Central memory CD8-positive, alpha-beta T cell (primary cell): ENCODE measurements at regions not wholly inside any gene's neighbourhood (a gene's known extent, or its start where the extent isn't known, plus 50 kb on each side); places are given as distances from the start of the nearest gene placed in this dataset.
"Not testable (repeated sequence)": the region's sequence is repeated elsewhere in the genome, so short reads cannot be mapped to it uniquely, and the experiment has no call there.

Source experiments
- ATAC-seq: fragments of 150-1000 bp; cut with Tn5 transposase; replicated peaks from 2 replicates; pipeline ENCODE4 v1.10.0; 2022; ENCODE audit warnings: mild to moderate bottlenecking, moderate FRiP score, moderate number of reproducible peaks; ENCODE audit not compliant: poor library complexity, severe bottlenecking; ENCODE audit errors: extremely low read depth
- DNase-seq, 2 donors: peaks; one replicate each; pipeline ENCODE4 v3.0.0; 2021; ENCODE audit warnings: low spot score in 2 of 2
- H3K27ac Mint-ChIP-seq: one replicate; pipeline ENCODE4 v1.8.0; 2022; ENCODE audit warnings: low read depth, mild to moderate bottlenecking, moderate library complexity, mixed read lengths
- H3K27me3 Mint-ChIP-seq: one replicate; pipeline ENCODE4 v1.8.0; 2022; ENCODE audit warnings: mixed read lengths
- H3K36me3 Mint-ChIP-seq: one replicate; pipeline ENCODE4 v1.8.0; 2022; ENCODE audit warnings: mild to moderate bottlenecking, moderate library complexity, mixed read lengths; ENCODE audit not compliant: insufficient read depth
- H3K4me1 Mint-ChIP-seq: one replicate; pipeline ENCODE4 v1.8.0; 2022; ENCODE audit warnings: mixed read lengths
- H3K4me3 Mint-ChIP-seq: one replicate; pipeline ENCODE4 v1.8.0; 2022; ENCODE audit warnings: mild to moderate bottlenecking, moderate library complexity, mixed read lengths
- H3K9me3 Mint-ChIP-seq: one replicate; pipeline ENCODE4 v1.8.0; 2022; ENCODE audit warnings: mixed read lengths

DNA sequence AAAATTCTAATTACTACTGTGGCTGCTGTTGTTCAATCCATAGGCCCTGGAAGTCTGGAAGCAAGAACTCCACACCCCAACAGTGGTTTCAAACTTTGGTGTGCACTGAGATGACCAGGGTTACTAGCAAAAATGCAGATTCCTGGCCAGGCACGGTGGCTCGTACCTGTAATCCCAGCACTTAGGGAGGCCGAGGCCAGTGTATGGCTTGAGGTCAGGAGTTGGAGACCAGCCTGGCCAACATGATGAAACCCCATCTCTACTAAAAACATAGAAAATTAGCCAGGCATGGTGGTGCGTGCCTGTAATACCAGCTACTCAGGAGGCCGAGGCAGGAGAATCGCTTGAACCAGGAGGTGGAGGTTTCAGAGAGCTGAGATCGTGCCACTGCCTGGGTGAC, 172.2 kb downstream of the OR4M2 start:
- DNase-seq, H3K4me3 Mint-ChIP-seq, H3K36me3 Mint-ChIP-seq, H3K9me3 Mint-ChIP-seq, ATAC-seq, H3K27me3 Mint-ChIP-seq, H3K27ac Mint-ChIP-seq: not testable (repeated sequence)
- H3K4me1 Mint-ChIP-seq, result peaks cover 18% of the 10 kb centered on the region

DNA sequence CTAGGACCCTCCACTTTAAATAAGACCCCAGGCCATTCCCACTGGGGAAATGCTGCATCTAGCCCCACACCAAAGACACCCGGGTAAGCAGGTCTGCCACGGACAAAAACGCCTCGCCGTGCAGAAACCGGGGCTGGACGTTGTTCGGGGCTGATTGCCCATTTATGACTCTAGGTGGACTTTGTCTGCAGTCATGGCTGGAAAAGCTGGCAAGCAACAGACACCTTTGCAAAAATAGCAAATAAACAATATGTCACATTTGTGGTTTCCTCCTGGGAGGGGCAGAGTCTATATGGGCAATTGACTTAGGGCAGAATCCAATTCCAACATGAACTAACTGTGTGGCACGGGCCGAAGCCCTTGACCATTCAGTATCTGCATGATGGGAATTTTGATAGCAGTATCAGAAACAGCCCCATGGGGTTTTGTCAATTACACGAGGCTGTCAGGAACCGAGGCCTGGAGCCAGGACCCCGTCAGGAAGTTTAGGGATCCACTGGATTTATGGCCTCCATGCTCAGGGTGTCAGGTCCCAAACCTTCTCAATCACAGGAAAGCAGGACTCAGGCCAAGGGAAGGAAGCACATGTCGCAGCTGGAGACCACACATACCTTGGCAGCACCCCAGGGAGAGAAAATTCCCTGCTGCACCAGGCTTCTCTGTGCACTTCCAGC, 172.8 kb downstream of the OR4M2 start:
- not testable (repeated sequence) for H3K4me3 Mint-ChIP-seq, H3K9me3 Mint-ChIP-seq, H3K27ac Mint-ChIP-seq, H3K36me3 Mint-ChIP-seq, DNase-seq, H3K27me3 Mint-ChIP-seq, ATAC-seq
- H3K4me1 Mint-ChIP-seq, result peaks cover 18% of the 10 kb centered on the region

DNA sequence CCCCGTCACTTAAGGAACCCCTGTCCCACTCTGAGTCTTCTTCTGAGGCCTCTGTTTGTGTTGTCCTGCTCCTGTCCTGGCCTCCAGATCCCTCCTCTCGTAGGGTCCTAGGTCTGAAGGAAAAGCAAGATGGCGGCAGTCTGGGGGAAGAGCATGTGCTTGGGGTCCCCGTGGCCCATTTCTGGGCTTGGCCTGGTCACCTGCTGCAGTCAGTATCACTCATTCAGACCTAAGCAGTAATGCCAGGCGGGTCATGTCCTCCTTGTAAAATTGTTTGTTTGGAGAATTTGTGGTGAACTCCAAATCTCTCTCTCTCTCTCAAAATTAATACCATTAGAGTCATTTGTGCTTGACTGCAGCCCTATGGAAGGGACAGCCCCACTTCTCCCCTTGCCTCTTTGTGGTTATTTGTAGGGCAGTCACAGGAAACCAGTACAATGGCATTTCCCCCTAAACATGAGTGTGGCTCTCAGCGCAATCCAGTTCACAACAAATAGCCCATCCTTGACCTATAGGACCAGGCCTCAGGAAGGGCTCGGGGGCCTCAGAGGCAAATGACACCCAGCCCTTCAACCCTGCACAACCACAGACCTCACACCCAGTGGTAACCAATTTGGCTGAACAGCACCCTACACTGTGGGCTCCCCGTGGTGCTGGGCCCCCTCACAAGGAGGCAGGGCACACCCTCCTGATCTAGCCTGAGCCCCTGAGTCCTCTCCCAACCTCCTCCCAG, 173.5 kb downstream of the OR4M2 start:
- Mint-ChIP-seq H3K27me3 (no peaks in the 10 kb centered on the region), H3K9me3 (no peaks in the 10 kb centered on the region), H3K27ac (peak overlapping the region; percentile 65), H3K4me1 (peaks cover 18% of the 10 kb centered on the region), H3K36me3 (no peaks in the 10 kb centered on the region), H3K4me3 (peak overlapping the region; percentile 53)
- peak; percentile 51 for ATAC-seq
- DNase-seq, result no peak

DNA sequence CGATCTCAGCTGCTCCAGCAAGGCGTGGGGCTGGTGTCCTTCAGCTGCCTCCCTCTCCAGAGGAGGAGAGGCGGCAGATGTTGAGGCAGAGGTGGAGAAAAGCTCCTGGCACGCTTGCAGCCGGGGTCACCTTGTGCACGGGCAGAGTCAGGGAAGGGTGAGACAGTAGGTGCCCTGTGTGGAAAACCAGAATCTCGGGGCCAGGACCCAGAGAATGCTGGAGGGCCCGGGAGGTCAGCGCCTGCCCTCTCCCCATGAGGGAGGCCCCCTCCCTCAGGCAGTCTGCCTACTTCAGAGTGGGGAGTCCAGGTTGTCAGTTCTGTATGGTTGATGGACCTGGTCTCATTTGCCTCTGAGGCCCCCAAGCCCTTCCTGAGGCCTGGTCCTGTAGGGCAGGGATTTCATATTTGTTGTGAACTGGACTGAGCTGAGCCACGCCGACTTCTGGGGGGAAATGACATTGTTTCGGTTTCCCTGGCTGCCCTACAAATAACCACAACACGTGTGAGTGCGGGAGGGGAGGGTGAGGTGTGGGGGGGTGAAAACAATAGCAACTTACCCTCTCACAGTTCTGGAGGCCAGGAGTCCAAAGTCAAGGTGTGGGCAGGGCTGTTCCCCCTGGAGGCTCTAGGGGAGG, 174.2 kb downstream of the OR4M2 start:
- H3K27ac Mint-ChIP-seq, result peak overlapping the region; percentile 65
- H3K36me3 Mint-ChIP-seq, DNase-seq, H3K27me3 Mint-ChIP-seq, H3K9me3 Mint-ChIP-seq, ATAC-seq: not testable (repeated sequence)
- H3K4me3 Mint-ChIP-seq, result peak overlapping the region; percentile 53
- peaks cover 18% of the 10 kb centered on the region for H3K4me1 Mint-ChIP-seq

DNA sequence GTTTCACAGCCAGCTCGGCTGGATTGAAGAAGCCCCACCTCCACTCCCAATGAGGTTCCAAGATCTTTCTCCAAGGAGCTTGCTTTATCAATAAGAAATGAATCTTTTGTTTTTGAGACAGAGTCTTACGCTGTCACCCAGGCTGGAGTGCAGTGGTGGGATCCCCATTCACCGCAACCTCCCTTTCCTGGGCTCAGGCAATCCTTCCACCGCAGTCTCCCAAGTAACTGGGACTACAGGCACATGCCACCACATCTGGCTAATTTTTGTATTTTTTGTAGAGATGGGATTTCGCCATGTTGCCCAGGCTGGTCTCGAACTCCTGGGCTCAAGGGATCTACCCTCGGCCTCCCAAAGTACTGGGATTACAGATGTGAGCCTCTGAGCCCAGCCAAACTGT, 175.3 kb downstream of the OR4M2 start:
- not testable (repeated sequence) for DNase-seq, H3K9me3 Mint-ChIP-seq, H3K36me3 Mint-ChIP-seq, H3K27ac Mint-ChIP-seq, H3K27me3 Mint-ChIP-seq, H3K4me3 Mint-ChIP-seq, ATAC-seq
- H3K4me1 Mint-ChIP-seq, result peaks cover 29% of the 10 kb centered on the region

DNA sequence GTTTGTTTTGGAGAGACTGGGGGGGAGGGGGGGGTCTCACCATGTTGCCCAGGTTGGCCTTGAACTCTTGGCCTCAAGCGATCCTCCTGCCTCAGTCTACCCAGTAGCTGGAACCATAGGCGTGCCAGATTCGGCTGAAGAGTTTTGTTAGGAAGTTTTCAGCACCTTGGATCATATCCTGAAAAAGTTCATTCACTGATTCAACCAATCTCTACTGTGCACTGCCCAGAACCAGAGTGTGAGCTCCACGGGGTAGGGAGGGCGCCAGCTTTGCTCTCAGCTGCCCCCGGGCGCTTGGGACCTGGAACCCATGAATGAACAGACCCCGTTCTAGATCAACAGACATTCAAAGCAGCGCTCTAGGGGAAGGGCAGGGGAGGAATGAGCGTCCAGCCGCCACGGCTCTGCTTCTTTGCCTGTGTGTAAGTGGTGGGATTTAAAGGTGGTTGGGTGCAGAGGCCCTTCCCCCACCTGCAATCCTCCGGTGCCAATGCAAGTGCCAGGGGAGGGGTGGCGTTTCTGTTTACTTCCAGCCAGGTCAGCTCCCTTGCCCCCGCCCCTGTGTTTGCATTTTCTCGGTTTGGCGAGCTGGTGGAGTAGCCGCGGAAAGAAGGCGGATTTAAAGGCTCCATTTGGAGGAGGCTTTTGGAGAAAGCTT, 176.2 kb downstream of the OR4M2 start:
- ATAC-seq, H3K36me3 Mint-ChIP-seq, H3K27me3 Mint-ChIP-seq, H3K9me3 Mint-ChIP-seq, H3K4me3 Mint-ChIP-seq, H3K27ac Mint-ChIP-seq, DNase-seq: not testable (repeated sequence)
- peaks cover 29% of the 10 kb centered on the region for H3K4me1 Mint-ChIP-seq

DNA sequence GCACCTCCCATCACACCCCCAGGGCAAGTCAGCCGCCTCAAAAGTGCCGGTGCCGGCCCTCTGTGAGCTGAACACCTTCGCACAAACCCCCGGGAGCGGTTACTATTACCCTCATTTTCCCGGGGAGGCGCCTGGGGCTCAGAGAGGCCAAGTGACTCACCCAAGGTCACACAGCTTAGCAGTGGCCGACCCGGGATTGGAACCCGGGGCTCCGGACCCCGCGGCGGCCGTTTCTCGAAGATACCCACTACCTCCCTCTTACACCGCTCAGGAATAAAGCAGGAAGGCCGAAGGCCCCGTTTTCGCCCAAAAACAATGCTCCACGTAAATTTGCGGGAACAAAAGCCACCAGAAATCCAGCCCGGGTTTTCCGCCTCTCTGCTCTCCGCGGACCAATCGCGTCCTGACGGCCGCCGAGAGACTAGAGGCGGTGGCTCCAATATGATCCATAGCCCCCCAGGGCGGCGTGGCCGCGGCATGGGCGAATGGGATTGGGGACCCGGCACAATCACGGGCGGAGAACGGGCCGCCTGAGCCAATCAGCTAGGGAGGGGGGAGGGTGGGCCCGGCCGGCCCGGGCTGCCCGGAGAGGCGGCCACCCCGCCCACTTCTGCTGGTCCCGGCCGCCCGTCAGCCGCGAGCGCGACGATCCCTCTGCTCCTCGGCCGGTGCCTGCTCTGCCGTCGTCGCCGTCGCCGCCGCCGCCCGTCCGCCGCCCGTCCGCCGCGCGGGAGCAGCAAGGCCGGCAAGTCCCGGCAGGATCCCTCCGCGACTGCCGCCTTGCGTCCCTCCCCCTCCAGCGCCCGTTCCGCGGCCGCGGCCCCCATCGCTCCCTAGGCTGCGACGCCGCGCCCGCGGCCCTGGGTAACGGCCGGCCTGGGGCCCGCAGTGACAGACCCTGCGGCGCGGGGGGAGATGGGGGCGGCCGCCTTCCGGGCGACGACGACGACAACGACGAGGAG, 177.0 kb downstream of the OR4M2 start:
- Mint-ChIP-seq H3K4me3 (no peak overlapping the region), H3K27me3 (no peaks in the 10 kb centered on the region), H3K9me3 (no peaks in the 10 kb centered on the region), H3K27ac (no peak overlapping the region), H3K36me3 (no peaks in the 10 kb centered on the region), H3K4me1 (peaks cover 29% of the 10 kb centered on the region)
- no peak for ATAC-seq
- no peak for DNase-seq

DNA sequence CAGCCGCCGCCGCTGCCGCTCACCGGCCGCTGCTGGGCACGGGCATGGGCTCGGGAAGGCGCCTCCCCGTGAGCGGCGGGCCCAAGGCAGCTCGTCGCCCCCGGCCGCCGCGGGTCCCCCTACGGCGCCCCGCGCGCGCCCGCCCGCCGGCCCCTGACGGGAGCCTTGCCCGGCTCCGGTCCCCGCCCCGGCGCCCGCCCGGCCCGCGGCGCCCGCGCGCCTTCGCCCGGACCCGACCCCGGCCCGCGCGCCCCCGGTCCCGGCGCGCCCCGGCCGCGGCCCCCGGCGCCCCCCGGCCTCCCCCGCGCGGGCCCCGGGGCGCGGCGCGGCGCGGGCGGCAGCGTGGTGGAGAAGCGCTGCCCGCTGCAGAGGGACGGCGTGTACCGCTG, 177.7 kb downstream of the OR4M2 start:
- Mint-ChIP-seq H3K9me3 (no peaks in the 10 kb centered on the region), H3K27ac (no peak overlapping the region), H3K4me1 (peaks cover 29% of the 10 kb centered on the region), H3K27me3 (no peaks in the 10 kb centered on the region), H3K4me3 (no peak overlapping the region), H3K36me3 (no peaks in the 10 kb centered on the region)
- ATAC-seq (no peak), DNase-seq (no peak)

DNA sequence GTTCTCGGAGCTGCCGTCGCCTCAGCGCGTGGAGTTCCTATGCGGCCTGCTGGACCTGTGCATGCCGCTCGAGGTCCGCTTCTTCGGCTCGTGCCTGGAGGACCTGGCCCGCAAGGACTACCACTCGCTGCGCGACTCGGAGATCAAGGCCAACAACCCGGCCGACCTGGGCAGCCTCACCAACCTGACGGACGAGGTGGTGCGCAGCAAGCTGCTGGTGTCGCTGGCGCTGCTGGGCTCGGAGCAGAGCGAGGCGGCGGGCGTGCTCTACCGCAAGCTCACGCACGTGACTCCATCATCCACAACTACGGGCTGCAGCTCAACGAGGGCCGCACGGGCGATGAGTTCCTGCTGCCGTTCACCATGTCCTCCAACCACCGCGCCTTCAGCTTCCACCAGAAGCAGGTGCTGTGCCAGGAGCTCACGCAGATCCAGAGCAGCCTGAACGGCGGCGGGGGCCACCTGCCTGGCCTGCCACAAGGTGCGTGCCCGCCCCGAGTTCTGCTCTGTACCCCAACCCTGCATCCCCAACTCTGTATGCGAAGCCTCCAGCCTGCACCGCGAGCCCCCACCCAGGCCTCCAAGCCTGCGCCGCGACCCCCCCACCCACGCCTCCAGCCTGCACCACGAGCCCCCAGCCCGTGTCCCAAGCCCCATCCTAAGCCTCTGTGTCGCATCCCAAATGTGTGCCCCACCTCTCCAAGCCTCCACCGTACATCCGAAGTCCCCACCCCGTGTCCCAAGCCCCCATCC, 178.2 kb downstream of the OR4M2 start:
- no peak for ATAC-seq
- Mint-ChIP-seq H3K36me3 (no peaks in the 10 kb centered on the region), H3K9me3 (no peaks in the 10 kb centered on the region), H3K4me3 (no peak overlapping the region), H3K27ac (no peak overlapping the region), H3K4me1 (peaks cover 28% of the 10 kb centered on the region), H3K27me3 (no peaks in the 10 kb centered on the region)
- no peak for DNase-seq

DNA sequence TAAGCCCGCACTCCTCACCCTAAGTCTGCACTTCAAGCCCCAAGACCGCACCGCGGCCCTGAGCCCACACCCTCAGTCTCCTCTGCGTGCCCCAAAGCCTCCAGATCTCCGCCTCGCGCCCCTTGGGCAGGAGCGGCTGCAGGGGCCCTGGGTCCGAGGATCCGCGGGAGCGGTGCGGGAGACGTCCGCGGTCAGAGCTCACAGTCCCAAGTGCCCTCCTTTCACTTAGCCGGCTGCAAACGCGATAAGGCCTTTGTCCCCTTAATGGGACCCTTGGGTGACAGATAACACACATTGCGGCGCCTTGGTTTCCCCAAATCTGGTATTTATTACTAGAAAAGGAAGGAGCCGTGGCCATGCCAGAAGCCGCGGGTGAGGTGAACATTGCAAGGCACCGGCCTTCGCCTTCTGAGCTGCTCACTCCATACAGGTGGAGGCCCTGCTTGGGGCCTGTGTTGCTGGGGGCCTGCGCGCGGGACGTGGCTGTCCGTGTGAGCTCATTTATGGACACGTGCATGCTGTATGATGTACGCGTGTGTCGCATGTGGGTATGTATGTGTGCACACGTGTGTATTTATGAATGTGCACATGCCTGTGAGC, 178.9 kb downstream of the OR4M2 start:
- not testable (repeated sequence) for H3K36me3 Mint-ChIP-seq, H3K27ac Mint-ChIP-seq, H3K9me3 Mint-ChIP-seq, ATAC-seq, H3K27me3 Mint-ChIP-seq, DNase-seq
- Mint-ChIP-seq H3K4me1 (peaks cover 21% of the 10 kb centered on the region), H3K4me3 (peak overlapping the region; percentile 25)

DNA sequence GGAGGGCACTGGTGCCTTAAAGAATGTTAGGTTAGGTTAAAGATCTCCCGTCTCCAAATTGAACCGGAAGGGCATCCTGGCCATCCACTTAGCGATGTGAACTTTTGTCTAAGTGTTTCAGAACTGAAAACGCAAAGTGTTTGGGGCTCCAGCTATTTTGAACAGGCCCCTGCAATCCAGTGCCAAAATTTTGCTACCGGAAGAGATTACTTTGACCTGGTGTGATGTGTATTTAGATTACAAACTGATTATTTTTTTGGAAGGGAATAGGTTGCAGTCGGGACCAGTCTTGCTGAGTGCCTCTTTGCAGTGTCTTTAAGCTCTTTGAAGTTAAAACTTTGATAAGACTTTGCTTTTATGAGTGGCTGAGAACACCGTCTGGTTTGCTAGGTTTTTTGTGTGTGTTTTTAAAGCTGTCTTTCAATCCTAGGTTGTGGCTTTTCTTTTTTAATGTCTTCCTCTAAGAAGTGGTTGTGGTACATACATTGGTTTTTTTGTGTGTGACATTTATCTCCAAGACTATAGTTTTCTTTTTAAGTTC, 179.6 kb downstream of the OR4M2 start:
- no peak for ATAC-seq
- Mint-ChIP-seq H3K36me3 (no peaks in the 10 kb centered on the region), H3K9me3 (no peaks in the 10 kb centered on the region), H3K4me1 (peaks cover 14% of the 10 kb centered on the region), H3K27ac (peak overlapping the region; percentile 17), H3K4me3 (peak overlapping the region; percentile 25), H3K27me3 (no peaks in the 10 kb centered on the region)
- no peak for DNase-seq
